Fibroblast of lung (primary cell): ENCODE measurements at regions not wholly inside any gene's neighbourhood (a gene's known extent, or its start where the extent isn't known, plus 50 kb on each side); places are given as distances from the start of the nearest gene placed in this dataset.
"Not testable (repeated sequence)": the region's sequence is repeated elsewhere in the genome, so short reads cannot be mapped to it uniquely, and the experiment has no call there.

Experiments
- DNase-seq, 2 donors: peaks; one replicate each; pipeline versions ENCODE4 v3.0.0 to v3.0.0-alpha.2; 2010; ENCODE audit warnings: low read depth in 2 of 2
- H2AFZ ChIP-seq: 2 replicates; pipeline ENCODE4 v1.5.1; 2012; ENCODE audit warnings: low read length, control low read depth, inconsistent platforms
- H3K27ac ChIP-seq: 2 replicates; pipeline ENCODE4 v1.5.1; 2011; ENCODE audit warnings: low read length, control low read depth; ENCODE audit not compliant: insufficient read depth
- H3K27me3 ChIP-seq: 2 replicates; pipeline ENCODE4 v1.5.1; 2011; ENCODE audit warnings: mild to moderate bottlenecking, low read length; ENCODE audit not compliant: control insufficient read depth, insufficient read depth
- H3K36me3 ChIP-seq: 2 replicates; pipeline ENCODE4 v1.5.1; 2011; ENCODE audit warnings: low read length; ENCODE audit not compliant: control insufficient read depth, insufficient read depth
- H3K4me1 ChIP-seq: 2 replicates; pipeline ENCODE4 v1.5.1; 2011; ENCODE audit warnings: low read length; ENCODE audit not compliant: control insufficient read depth, insufficient read depth; ENCODE audit errors: extremely low read depth
- H3K4me2 ChIP-seq: 2 replicates; pipeline ENCODE4 v1.5.1; 2011; ENCODE audit warnings: low read length, control low read depth; ENCODE audit not compliant: insufficient read depth; ENCODE audit errors: extremely low read depth
- H3K4me3 ChIP-seq, 4 experiments: fragments of 200-600 bp in 1 of 4; sonication (generic) in 1 of 4; replicated peaks in 1 of 4; 2 replicates each; pipeline ENCODE4 v1.5.1; 2011 to 2016; ENCODE audit warnings: low read length in 4 of 4, low read depth in 3 of 4, mild to moderate bottlenecking in 3 of 4, control low read depth in 2 of 4, inconsistent platforms in 1 of 4, mixed read lengths in 1 of 4; ENCODE audit not compliant: insufficient read depth in 1 of 4; ENCODE audit errors: control extremely low read depth in 1 of 4
- H3K79me2 ChIP-seq: 2 replicates; pipeline ENCODE4 v1.5.1; 2012; ENCODE audit warnings: mild to moderate bottlenecking, low read length, inconsistent platforms; ENCODE audit not compliant: control insufficient read depth, insufficient read depth
- H3K9ac ChIP-seq: 2 replicates; pipeline ENCODE4 v1.5.1; 2011; ENCODE audit warnings: mild to moderate bottlenecking, low read length, control low read depth; ENCODE audit not compliant: insufficient read depth
- H3K9me3 ChIP-seq: 2 replicates; pipeline ENCODE4 v1.5.1; 2012; ENCODE audit warnings: low read depth, low read length; ENCODE audit not compliant: control insufficient read depth, insufficient read depth
- H4K20me1 ChIP-seq: 2 replicates; pipeline ENCODE4 v1.5.1; 2011; ENCODE audit warnings: low read length; ENCODE audit not compliant: control insufficient read depth, insufficient read depth; ENCODE audit errors: extremely low read depth
- EZH2 ChIP-seq: IDR thresholded peaks from 2 replicates; pipeline ENCODE4 v1.5.1; 2012; ENCODE audit warnings: low read length, control low read depth, mild to moderate bottlenecking; ENCODE audit errors: missing control alignments
- TF ChIP-seq, protein P1 (sequence below), 2 donors: IDR thresholded peaks in 1 of 2; conservative IDR thresholded peaks in 1 of 2; 1 replicate in 1 of 2; 2 replicates in 1 of 2; pipeline ENCODE4 v1.5.1; 2011 to 2012; ENCODE audit warnings: low read length in 2 of 2, control low read depth in 1 of 2, inconsistent platforms in 1 of 2, low read depth in 1 of 2, mild to moderate bottlenecking in 1 of 2

DNA sequence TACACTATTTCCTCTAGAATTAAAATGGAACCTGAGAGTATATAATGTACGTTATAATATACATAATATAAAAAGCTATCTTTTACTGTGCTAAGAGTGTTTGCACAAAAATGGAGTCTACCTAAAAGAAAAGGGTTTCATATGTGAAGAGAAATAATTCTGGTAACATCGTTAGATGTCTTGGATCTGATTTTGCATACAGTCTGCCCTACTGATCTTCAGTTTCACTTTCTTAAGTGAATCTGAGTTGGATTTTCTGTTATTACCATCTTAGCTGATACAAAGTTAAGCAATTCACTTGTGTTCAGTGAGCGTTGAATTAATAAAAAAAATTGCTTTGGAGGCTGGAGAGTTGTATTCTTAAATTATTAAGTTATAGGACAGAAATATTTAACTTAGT lies 502.1 kb upstream of the TMEFF2 start:
- Histone ChIP-seq H3K4me3 (no peak overlapping the region), H3K4me2 (no peak overlapping the region), H4K20me1 (no peaks in the 10 kb centered on the region), H3K9ac (no peak overlapping the region), H3K9me3 (no peaks in the 10 kb centered on the region), H3K79me2 (no peaks in the 10 kb centered on the region), H3K36me3 (no peaks in the 10 kb centered on the region), H2AFZ (no peak overlapping the region), H3K27ac (no peak overlapping the region), H3K4me1 (no peaks in the 10 kb centered on the region), H3K27me3 (no peaks in the 10 kb centered on the region)
- no peak for TF ChIP-seq EZH2
- TF ChIP-seq, protein P1, sequence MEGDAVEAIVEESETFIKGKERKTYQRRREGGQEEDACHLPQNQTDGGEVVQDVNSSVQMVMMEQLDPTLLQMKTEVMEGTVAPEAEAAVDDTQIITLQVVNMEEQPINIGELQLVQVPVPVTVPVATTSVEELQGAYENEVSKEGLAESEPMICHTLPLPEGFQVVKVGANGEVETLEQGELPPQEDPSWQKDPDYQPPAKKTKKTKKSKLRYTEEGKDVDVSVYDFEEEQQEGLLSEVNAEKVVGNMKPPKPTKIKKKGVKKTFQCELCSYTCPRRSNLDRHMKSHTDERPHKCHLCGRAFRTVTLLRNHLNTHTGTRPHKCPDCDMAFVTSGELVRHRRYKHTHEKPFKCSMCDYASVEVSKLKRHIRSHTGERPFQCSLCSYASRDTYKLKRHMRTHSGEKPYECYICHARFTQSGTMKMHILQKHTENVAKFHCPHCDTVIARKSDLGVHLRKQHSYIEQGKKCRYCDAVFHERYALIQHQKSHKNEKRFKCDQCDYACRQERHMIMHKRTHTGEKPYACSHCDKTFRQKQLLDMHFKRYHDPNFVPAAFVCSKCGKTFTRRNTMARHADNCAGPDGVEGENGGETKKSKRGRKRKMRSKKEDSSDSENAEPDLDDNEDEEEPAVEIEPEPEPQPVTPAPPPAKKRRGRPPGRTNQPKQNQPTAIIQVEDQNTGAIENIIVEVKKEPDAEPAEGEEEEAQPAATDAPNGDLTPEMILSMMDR (conservative IDR thresholded peaks at IDR 0.05 in 1 of 2, IDR thresholded peaks at IDR 0.05 in 1 of 2; ENCODE audit: low read depth in 1 of 2, low read length in 2 of 2) = no peak
- no peak for DNase-seq

DNA sequence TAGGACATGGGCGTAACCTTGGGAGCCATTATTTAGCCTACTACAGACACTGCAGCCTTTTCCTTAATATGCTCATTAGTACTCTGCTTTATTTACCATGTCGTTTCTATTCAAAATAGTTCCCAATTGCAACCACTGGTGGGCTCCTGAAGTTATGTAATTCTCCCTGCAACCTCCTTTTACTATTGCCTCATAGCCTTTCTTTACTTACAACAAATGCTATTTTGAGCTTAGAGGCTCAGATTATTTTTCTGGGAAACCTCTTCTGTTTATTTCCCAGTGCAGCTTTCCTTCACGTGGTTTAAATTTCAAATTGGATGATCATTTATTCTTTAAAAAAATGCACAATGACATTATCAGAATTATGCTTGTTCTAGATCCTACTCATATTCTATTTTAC lies 492.3 kb upstream of the TMEFF2 start:
- no peaks in the 10 kb centered on the region for H4K20me1 ChIP-seq
- no peak for DNase-seq
- no peak overlapping the region for H3K4me2 ChIP-seq
- TF ChIP-seq, protein P1 (conservative IDR thresholded peaks at IDR 0.05 in 1 of 2, IDR thresholded peaks at IDR 0.05 in 1 of 2; ENCODE audit: low read depth in 1 of 2, low read length in 2 of 2) = no peak
- no peak for TF ChIP-seq EZH2
- no peak overlapping the region for H2AFZ ChIP-seq
- no peak overlapping the region for H3K9ac ChIP-seq
- H3K79me2 ChIP-seq = no peaks in the 10 kb centered on the region
- H3K4me3 ChIP-seq = no peak overlapping the region
- no peaks in the 10 kb centered on the region for H3K9me3 ChIP-seq
- H3K27me3 ChIP-seq = no peaks in the 10 kb centered on the region
- H3K4me1 ChIP-seq = no peaks in the 10 kb centered on the region
- no peaks in the 10 kb centered on the region for H3K36me3 ChIP-seq
- H3K27ac ChIP-seq = no peak overlapping the region

DNA sequence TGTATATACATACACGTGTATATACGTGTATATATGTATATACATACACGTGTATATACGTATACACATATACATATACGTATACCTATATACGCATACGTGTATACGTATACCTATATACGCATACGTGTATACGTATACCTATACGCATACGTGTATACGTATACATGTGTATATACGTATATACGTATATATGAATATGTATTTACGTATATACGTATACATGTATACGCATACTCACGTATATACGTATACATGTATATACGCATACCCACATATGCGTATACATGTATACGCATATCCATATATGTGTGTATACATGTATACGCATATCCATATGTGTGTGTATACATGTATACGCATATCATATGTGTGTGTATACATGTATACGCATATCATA lies 487.8 kb upstream of the TMEFF2 start:
- H3K9me3 ChIP-seq, H3K4me3 ChIP-seq, H3K27me3 ChIP-seq, DNase-seq, H4K20me1 ChIP-seq, H2AFZ ChIP-seq, H3K4me2 ChIP-seq, H3K27ac ChIP-seq, H3K4me1 ChIP-seq, H3K79me2 ChIP-seq, H3K36me3 ChIP-seq, H3K9ac ChIP-seq: not testable (repeated sequence)

DNA sequence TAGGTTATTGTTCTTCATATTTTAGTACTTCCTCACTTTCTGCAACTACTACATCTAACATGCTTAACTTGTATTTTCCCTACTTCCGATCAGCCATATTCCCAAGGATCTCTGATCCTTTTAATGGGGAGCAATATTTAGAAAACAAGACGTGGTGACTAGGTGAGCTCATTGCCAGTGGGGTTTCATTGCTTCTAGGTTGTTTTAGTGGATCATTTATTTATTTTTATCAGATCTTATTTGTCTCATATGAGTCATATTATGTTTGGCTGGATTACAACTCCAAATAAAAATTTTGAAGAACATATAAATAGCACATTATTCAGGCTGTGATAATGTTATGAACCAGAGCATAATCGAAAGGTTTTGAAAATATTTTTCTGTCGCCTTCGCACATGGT lies 480.9 kb upstream of the TMEFF2 start:
- H4K20me1 ChIP-seq = no peaks in the 10 kb centered on the region
- H3K9ac ChIP-seq = no peak overlapping the region
- no peaks in the 10 kb centered on the region for H3K79me2 ChIP-seq
- no peak overlapping the region for H2AFZ ChIP-seq
- H3K27me3 ChIP-seq = no peaks in the 10 kb centered on the region
- no peaks in the 10 kb centered on the region for H3K4me1 ChIP-seq
- no peak overlapping the region for H3K4me3 ChIP-seq
- DNase-seq = no peak
- no peaks in the 10 kb centered on the region for H3K36me3 ChIP-seq
- H3K4me2 ChIP-seq = no peak overlapping the region
- TF ChIP-seq, protein P1 (conservative IDR thresholded peaks at IDR 0.05 in 1 of 2, IDR thresholded peaks at IDR 0.05 in 1 of 2; ENCODE audit: low read depth in 1 of 2, low read length in 2 of 2) = no peak
- no peak overlapping the region for H3K27ac ChIP-seq
- no peaks in the 10 kb centered on the region for H3K9me3 ChIP-seq
